HG03039 (cell line): ENCODE measurements at regions not wholly inside any gene's neighbourhood (a gene's known extent, or its start where the extent isn't known, plus 50 kb on each side); places are given as distances from the start of the nearest gene placed in this dataset.

Experiments used
- ATAC-seq: cut with Tn5 transposase; IDR thresholded peaks from one replicate; pipeline ENCODE4 v1.9.1; 2021; ENCODE audit warnings: mild to moderate bottlenecking, moderate library complexity; ENCODE audit not compliant: unreplicated experiment

GRCh38 chr18:41482501-41482900 is 472.5 kb upstream of the PIK3C3 start:
- no peak for ATAC-seq

- no peak for ATAC-seq
Observed at GRCh38 chr18:41466436-41467160, 488.4 kb upstream of the PIK3C3 start.

GRCh38 chr18:41465386-41465785 is 489.6 kb upstream of the PIK3C3 start:
- no peak for ATAC-seq

- no peak for ATAC-seq
Observed at GRCh38 chr18:41464278-41464677, 490.8 kb upstream of the PIK3C3 start.

GRCh38 chr18:41462946-41463345 is 492.1 kb upstream of the PIK3C3 start:
- ATAC-seq: no peak

- ATAC-seq: no peak
Observed at GRCh38 chr18:41461114-41461513, 493.9 kb upstream of the PIK3C3 start.

- ATAC-seq: no peak
Observed at GRCh38 chr18:41459656-41460055, 495.4 kb upstream of the PIK3C3 start.

GRCh38 chr18:41458376-41458775 is 496.7 kb upstream of the PIK3C3 start:
- no peak for ATAC-seq

- ATAC-seq: no peak
Observed at GRCh38 chr18:41457765-41458326, 497.2 kb upstream of the PIK3C3 start.

- ATAC-seq: no peak
Observed at GRCh38 chr18:41456831-41457230, 498.2 kb upstream of the PIK3C3 start.

- ATAC-seq: no peak
Observed at GRCh38 chr18:41449612-41450011, 505.4 kb upstream of the PIK3C3 start.

GRCh38 chr18:41444943-41445342 is 510.1 kb upstream of the PIK3C3 start:
- ATAC-seq: no peak

- no peak for ATAC-seq
Observed at GRCh38 chr18:41436772-41437171, 518.3 kb upstream of the PIK3C3 start.

- ATAC-seq: no peak
Observed at GRCh38 chr18:41418598-41418997, 536.4 kb upstream of the PIK3C3 start.

GRCh38 chr18:41416044-41416443 is 539.0 kb upstream of the PIK3C3 start:
- no peak for ATAC-seq

- no peak for ATAC-seq
Observed at GRCh38 chr18:41410006-41410405, 545.0 kb upstream of the PIK3C3 start.

- ATAC-seq: no peak
Observed at GRCh38 chr18:41406834-41407233, 548.2 kb upstream of the PIK3C3 start.

- ATAC-seq: no peak
Observed at GRCh38 chr18:41396861-41397260, 558.2 kb upstream of the PIK3C3 start.

- no peak for ATAC-seq
Observed at GRCh38 chr18:41396211-41396610, 558.8 kb upstream of the PIK3C3 start.

- ATAC-seq: no peak
Observed at GRCh38 chr18:41395695-41396094, 559.3 kb upstream of the PIK3C3 start.

GRCh38 chr18:41391616-41392595 is 563.1 kb upstream of the PIK3C3 start:
- no peak for ATAC-seq

- ATAC-seq: no peak
Observed at GRCh38 chr18:41390309-41390708, 564.7 kb upstream of the PIK3C3 start.
